HG02885 (cell line): ENCODE measurements at regions not wholly inside any gene's neighbourhood (a gene's known extent, or its start where the extent isn't known, plus 50 kb on each side); places are given as distances from the start of the nearest gene placed in this dataset.

Source experiments
- ATAC-seq: cut with Tn5 transposase; IDR thresholded peaks from one replicate; pipeline ENCODE4 v1.9.1; 2021; ENCODE audit warnings: mild to moderate bottlenecking; ENCODE audit not compliant: unreplicated experiment, poor library complexity

DNA sequence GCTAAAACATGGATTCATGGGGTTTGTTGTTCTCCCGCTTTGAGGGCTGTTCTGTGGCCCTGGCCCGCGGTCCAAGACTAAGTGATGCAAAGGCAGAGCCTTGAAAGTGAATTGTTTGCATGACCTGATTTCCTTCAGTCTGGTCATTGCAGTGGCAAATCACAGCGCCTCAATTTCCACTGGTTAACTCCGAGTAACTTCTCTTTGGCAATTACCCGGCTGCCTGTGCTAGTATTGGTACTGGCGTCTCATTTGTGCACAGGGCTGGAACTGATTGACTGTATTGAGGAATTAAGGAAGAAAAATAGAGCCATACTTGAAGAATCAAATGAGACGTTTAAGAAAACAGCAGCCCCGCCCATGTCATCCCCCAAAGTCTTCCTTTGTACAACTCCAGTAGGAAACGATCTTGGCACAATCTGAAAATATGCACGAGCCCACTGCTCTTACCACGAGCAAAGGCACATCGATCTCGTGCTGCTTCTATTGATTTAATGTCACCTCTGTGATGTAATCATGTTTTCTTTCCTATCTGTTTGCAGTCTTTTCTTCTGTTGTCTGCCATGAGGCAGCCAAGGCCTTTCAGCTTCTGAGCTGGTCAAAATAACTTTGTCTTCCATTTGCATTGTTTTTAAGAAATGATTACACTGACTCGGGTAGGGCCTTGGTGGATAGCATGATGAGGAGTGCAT is 60.6 kb upstream of the SHH start:
- ATAC-seq: no peak

DNA sequence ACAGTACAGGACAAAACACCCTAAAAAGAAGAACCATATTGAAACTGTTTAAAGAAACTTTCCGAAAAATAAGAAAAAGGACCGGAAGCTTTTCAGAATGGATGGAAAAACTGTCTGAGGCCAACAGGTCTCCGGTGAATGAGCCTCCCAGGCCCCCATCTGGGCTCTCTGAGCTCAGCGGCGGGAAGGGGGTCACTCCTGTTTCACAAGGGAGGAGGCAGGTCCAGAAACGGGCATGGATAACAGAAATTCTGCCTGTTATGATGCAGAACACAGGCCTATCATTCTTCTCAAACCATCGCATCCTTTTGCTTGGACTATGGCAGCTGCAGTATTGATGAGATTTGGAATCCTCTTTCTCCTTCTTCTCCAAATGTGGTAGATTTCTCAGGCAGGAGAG is 58.9 kb upstream of the SHH start:
- no peak for ATAC-seq

DNA sequence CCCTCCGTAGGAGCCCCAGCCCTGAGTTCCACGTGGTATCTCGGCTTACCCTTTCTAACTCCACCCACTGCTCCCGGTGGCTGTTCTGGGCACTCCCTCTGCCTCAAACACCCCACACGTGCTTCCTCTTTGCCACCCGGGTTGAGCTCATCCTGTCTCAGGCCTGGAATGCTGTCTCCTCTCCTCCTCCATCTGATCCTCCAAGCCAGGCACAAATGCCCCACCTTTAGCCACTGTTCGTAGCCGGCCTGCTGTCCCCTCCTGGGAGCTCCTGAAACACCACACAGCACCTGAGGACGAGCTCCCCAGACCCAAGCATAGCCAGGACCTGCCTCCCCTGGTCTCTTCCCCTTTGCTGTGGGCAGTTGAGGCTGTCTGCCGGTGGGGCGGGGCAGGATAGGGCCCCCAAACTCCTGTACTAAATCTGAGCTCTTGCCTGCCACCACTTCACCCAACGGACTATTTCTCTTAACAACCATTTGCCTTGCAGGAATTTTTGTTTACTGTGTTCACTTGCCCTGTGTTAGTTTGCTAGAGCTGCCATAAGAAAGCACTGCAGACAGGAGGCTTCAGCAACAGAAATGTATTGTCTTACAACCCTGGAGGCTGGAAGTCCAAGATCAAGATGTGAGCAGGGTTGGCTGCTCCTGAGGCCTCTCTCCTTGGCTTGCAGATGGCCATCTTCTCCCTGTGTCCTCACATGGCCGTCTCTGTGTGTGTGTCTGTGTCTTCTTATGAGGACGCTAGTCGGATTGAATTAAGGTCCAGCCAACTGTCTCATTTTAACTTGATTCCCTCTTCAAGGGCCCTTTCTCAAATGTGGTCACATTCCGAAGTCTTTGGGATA is 58.3 kb upstream of the SHH start:
- ATAC-seq: no peak

DNA sequence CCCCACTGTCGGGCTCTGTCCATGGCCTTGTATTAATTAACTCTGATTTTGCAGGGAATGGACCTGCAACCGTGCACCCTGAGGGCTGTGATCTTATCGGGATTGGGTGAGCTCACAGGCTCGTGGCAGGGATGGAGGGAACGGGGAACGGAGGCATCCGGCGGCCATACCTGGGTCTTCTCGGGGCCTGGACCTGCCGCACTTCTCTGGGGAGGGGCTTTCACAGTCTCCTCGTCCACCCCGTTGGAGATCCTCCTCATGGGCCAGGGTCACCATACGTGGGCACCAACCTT is 57.5 kb upstream of the SHH start:
- no peak for ATAC-seq

GRCh38 chr7:155868955-155869783 is 56.9 kb upstream of the SHH start:
- ATAC-seq: no peak

GRCh38 chr7:155867734-155868400 is 55.6 kb upstream of the SHH start:
- ATAC-seq: no peak

DNA sequence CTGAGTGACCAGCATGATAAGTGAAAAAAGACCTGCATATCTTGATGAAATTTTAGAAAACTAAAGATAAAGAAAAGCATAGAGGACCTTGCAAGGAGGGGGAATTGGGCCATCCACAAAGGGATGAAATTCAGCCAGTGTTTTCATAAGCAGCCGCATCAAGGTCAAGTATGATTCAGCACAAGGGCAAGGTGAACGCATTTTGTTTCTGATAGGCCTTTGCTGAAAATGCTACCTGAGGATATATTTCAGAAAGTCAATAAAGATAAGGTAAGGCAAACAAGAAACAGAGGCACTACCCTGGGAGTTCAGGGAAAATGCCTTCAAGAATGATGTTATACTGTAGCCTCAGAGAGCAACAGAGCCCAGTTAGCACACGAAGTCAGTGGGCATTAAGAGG is 55.0 kb upstream of the SHH start:
- no peak for ATAC-seq

DNA sequence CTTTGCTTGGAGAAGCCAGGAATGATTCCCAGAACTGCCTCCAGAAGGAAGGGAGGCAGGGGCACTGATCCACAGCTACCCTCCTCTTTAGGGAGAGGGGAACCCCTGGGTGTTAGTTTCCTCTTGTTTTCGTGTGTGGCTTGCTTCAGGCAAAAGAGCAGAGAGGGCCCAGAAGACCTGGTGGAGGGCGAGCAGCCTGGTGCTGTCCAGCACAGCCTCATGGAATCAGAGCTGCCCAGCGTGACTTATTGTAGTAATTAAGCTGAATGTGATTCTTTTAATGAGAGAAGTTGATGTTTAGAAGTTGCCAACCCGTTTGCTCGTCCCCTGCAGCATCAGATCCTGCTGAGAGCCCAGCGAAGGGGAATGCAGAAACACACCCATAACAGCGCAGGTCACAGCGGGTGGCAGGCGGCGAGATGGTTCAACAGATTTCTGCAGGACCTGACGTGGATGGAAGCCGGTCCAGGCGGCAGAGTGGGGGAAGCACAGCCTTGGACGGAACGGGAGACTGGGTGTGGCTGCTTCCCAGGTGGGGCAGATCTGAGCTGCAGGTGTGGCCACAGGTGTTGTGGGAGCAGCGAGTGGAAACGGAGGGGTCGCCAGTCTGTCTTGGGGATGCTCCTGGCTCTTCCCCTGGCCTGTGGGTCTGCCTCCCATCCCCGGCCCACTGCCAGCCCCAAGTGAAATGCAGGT is 53.7 kb upstream of the SHH start:
- no peak for ATAC-seq

DNA sequence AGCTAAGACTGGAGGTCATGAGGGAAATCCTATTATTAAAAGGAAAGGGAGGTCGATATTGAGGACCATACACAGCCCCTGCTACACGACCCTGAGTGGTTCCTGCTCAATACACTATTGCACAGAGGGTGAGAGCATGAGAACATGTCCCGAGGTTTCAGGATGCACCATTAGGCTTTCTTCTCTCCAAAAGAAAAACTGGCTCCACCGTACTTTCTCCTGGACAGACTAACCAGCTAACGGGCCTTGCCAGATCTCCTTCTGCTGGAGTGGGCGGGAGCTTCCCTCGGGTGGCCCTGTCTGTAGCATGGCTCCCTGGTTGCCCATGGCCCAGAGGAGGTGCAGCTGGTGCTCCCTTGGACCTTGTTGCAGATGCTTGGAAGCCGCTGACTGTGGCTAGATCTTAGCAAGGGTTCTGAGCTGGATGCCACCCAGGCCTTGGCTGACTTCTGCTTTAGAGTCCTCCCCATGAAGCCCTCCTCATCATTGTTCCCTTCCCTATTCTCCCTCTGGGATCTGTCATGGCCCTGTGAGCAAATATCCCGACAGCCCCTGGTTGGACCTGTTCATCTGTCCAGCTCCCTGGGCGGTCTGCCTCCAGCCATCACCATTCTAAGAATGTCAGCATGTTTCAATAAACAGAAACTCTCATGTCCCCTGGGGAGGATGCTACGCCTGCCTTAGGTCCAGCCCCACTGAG is 52.9 kb upstream of the SHH start:
- ATAC-seq: no peak

GRCh38 chr7:155864271-155864985 is 52.2 kb upstream of the SHH start:
- ATAC-seq: no peak

DNA sequence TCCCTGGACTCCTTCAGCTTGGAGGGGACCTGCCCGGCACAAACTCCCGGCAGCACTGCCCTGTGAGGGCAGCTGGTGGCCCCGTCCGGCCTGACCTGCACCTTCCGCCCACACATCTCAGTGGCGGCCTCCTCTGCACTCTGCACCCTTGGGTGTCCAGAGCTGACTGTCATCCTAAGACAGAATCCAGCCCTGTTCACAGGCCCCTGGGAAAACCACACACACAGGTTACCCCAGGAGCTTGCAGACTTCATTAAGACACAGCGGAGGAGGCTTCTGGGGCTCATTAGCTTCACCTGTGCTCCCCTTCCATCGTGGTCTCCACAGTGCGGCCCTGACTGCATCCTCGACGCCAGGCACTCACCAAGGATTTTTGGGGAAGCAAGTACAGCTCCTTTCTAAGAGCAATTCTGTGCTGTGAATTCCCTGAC is 51.5 kb upstream of the SHH start:
- ATAC-seq: no peak

DNA sequence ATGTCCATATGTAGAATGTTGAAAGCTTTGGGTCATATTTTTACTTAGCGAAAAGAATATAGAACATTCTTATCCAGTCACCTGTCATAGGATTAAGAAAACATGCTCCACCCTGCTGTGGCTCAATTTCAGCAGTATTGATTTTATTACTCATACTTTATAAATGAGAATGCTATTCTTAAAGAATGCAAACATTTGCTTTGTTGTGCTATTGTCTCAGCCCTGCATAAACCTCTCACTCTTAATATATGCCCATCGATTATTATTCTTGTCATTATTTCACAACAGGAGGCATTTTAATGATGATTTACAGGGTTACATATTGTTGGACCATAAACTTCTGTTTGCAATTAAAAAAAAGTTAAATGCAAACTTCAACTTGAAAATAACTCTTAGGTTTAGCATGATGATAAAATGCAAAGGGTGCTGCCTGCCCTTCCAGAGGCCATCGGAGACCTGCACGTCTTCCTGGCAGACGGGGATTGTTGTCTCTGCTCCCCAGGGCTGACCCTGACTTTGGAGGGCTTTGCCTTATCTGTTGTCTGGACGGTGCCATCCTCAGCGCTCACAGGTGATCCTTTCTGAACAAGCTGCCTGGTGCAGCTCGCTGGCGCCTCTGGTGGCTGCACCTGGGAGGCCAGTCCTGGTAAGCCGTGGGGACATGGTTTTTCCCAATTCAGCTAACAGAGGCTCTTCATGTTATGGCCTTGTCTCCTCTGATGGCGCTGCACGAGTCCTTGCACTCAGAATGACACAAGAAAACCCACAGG is 50.0 kb upstream of the SHH start:
- no peak for ATAC-seq
